Keratinocyte (primary cell): ENCODE measurements at regions not wholly inside any gene's neighbourhood (a gene's known extent, or its start where the extent isn't known, plus 50 kb on each side); places are given as distances from the start of the nearest gene placed in this dataset.

ENCODE experiments used
- DNase-seq: peaks from one replicate; pipeline ENCODE4 v3.0.0-alpha.2; 2011; ENCODE audit warnings: low read depth, missing footprints, low spot score
- FAIRE-seq: peaks from 2 replicates; lab custom pipeline; 2011; peaks lifted over from hg19 to GRCh38; lab: Jason Lieb, UNC
- H2AFZ ChIP-seq: 2 replicates; pipeline ENCODE4 v1.6.0; 2012; ENCODE audit warnings: low read length, control low read depth, inconsistent platforms; ENCODE audit not compliant: control insufficient read depth
- H3K27ac ChIP-seq: 2 replicates; pipeline ENCODE4 v1.5.1; 2011; ENCODE audit warnings: low read length; ENCODE audit not compliant: control insufficient read depth, insufficient read depth
- H3K27me3 ChIP-seq: 3 replicates; pipeline ENCODE4 v1.6.0; 2011; ENCODE audit warnings: low read length; ENCODE audit not compliant: control insufficient read depth, insufficient read depth; ENCODE audit errors: extremely low read depth
- H3K36me3 ChIP-seq, 2 experiments: 2 replicates in 1 of 2; 3 replicates in 1 of 2; pipeline ENCODE4 v1.5.1; 2011; ENCODE audit warnings: low read length in 2 of 2, mild to moderate bottlenecking in 1 of 2; ENCODE audit not compliant: control insufficient read depth in 2 of 2, insufficient read depth in 2 of 2; ENCODE audit errors: extremely low read depth in 1 of 2
- H3K4me1 ChIP-seq: 3 replicates; pipeline ENCODE4 v1.5.1; 2011; ENCODE audit warnings: low read length; ENCODE audit not compliant: control insufficient read depth, insufficient read depth; ENCODE audit errors: extremely low read depth
- H3K4me2 ChIP-seq: 3 replicates; pipeline ENCODE4 v1.6.0; 2011; ENCODE audit warnings: low read depth, low read length; ENCODE audit not compliant: control insufficient read depth, insufficient read depth; ENCODE audit errors: extremely low read depth
- H3K4me3 ChIP-seq, 3 experiments: fragments of 200-600 bp in 1 of 3; sonication (generic) in 1 of 3; 2 replicates in 2 of 3; 3 replicates in 1 of 3; pipeline ENCODE4 v1.5.1; 2011 to 2016; ENCODE audit warnings: low read length in 3 of 3, mild to moderate bottlenecking in 3 of 3, control low read depth in 2 of 3, inconsistent platforms in 1 of 3, low read depth in 1 of 3, mixed read lengths in 1 of 3, mixed run types in 1 of 3, moderate library complexity in 1 of 3; ENCODE audit not compliant: control insufficient read depth in 2 of 3, insufficient read depth in 2 of 3; ENCODE audit errors: extremely low read depth in 1 of 3
- H3K79me2 ChIP-seq: 2 replicates; pipeline ENCODE4 v1.6.0; 2012; ENCODE audit warnings: low read length; ENCODE audit not compliant: control insufficient read depth, insufficient read depth
- H3K9ac ChIP-seq: 3 replicates; pipeline ENCODE4 v1.6.0; 2011; ENCODE audit warnings: low read length; ENCODE audit not compliant: control insufficient read depth, insufficient read depth; ENCODE audit errors: extremely low read depth
- H3K9me1 ChIP-seq: 3 replicates; pipeline ENCODE4 v1.6.0; 2011; ENCODE audit warnings: low read length; ENCODE audit not compliant: control insufficient read depth, insufficient read depth; ENCODE audit errors: extremely low read depth
- H3K9me3 ChIP-seq: 2 replicates; pipeline ENCODE4 v1.5.1; 2012; ENCODE audit warnings: low read depth, low read length; ENCODE audit not compliant: control insufficient read depth
- H4K20me1 ChIP-seq: 3 replicates; pipeline ENCODE4 v1.6.0; 2011; ENCODE audit warnings: low read length; ENCODE audit not compliant: control insufficient read depth, insufficient read depth; ENCODE audit errors: extremely low read depth
- EZH2 ChIP-seq: IDR thresholded peaks from one replicate; pipeline ENCODE4 v1.6.1; 2012; ENCODE audit warnings: inconsistent platforms, mild to moderate bottlenecking, low read length, moderate library complexity
- dilution Hi-C: fragments of 300-500 bp; cut with MboI; formaldehyde crosslinking; loops from one replicate; pipeline ENCODE4 v1.7.0; 2020; ENCODE audit warnings: low sequenced_read_pairs; ENCODE audit not compliant: extremely low pct_ligation_motif_present
- TF ChIP-seq, protein P1 (sequence below), 3 experiments: IDR thresholded peaks in 1 of 3; conservative IDR thresholded peaks in 1 of 3; optimal IDR thresholded peaks in 1 of 3; 2 replicates in 2 of 3; 3 replicates in 1 of 3; pipeline versions ENCODE3 to v1.5.1; 2011; ENCODE audit warnings: low read length in 3 of 3, mild to moderate bottlenecking in 3 of 3, moderate library complexity in 2 of 3, control low read depth in 1 of 3, inconsistent platforms in 1 of 3; ENCODE audit not compliant: insufficient read depth in 2 of 3; ENCODE audit errors: extremely low read depth in 1 of 3

DNA sequence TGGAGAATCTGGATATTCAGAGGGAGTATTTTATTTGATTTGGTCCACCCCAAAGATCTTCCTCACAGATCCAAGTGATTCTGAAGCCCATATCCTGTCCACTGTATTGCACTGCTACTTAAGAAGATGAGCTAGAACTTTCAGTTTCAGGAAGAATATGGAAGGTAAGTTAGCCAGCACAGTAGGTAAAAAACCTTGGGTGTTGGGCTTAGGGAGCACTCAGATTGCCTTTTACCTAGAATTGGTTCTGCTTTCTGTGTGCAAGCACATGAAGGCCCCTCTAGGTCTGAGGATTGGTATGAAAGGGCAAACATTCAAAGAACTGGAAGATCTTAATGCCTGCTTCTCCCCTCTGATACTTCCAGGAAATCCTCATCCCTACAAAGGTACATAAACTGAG, 146.7 kb upstream of the COL1A2 start:
- no peak for DNase-seq
- no peaks in the 10 kb centered on the region for H3K4me1 ChIP-seq
- H3K27ac ChIP-seq: no peak overlapping the region
- H3K27me3 ChIP-seq: peaks cover 3% of the 10 kb centered on the region
- H3K9me3 ChIP-seq: no peaks in the 10 kb centered on the region
- H3K9ac ChIP-seq: no peak overlapping the region
- H3K4me2 ChIP-seq: no peak overlapping the region
- H3K4me3 ChIP-seq: no peak overlapping the region
- no peak for TF ChIP-seq EZH2
- TF ChIP-seq, protein P1, sequence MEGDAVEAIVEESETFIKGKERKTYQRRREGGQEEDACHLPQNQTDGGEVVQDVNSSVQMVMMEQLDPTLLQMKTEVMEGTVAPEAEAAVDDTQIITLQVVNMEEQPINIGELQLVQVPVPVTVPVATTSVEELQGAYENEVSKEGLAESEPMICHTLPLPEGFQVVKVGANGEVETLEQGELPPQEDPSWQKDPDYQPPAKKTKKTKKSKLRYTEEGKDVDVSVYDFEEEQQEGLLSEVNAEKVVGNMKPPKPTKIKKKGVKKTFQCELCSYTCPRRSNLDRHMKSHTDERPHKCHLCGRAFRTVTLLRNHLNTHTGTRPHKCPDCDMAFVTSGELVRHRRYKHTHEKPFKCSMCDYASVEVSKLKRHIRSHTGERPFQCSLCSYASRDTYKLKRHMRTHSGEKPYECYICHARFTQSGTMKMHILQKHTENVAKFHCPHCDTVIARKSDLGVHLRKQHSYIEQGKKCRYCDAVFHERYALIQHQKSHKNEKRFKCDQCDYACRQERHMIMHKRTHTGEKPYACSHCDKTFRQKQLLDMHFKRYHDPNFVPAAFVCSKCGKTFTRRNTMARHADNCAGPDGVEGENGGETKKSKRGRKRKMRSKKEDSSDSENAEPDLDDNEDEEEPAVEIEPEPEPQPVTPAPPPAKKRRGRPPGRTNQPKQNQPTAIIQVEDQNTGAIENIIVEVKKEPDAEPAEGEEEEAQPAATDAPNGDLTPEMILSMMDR (optimal IDR thresholded peaks at IDR 0.05 in 1 of 3, IDR thresholded peaks at IDR 0.05 in 1 of 3, conservative IDR thresholded peaks at IDR 0.05 in 1 of 3; ENCODE audit: extremely low read depth in 1 of 3, insufficient read depth in 2 of 3, low read length in 3 of 3): no peak
- no peak for FAIRE-seq
- H2AFZ ChIP-seq: no peak overlapping the region
- no peaks in the 10 kb centered on the region for H3K79me2 ChIP-seq
- no peaks in the 10 kb centered on the region for H3K36me3 ChIP-seq
- dilution Hi-C loops: no loop called here
- H3K9me1 ChIP-seq: no peaks in the 10 kb centered on the region
- H4K20me1 ChIP-seq: no peaks in the 10 kb centered on the region

GRCh38 chr7:94249631-94250030, 145.1 kb upstream of the COL1A2 start:
- no peaks in the 10 kb centered on the region for H3K4me1 ChIP-seq
- no peak overlapping the region for H3K27ac ChIP-seq
- no peaks in the 10 kb centered on the region for H3K79me2 ChIP-seq
- H2AFZ ChIP-seq: no peak overlapping the region
- no peaks in the 10 kb centered on the region for H3K9me3 ChIP-seq
- dilution Hi-C loops: no loop called here
- H3K9ac ChIP-seq: no peak overlapping the region
- no peaks in the 10 kb centered on the region for H4K20me1 ChIP-seq
- no peaks in the 10 kb centered on the region for H3K9me1 ChIP-seq
- H3K36me3 ChIP-seq: no peaks in the 10 kb centered on the region
- FAIRE-seq (no peak), DNase-seq (no peak)
- no peak overlapping the region for H3K4me2 ChIP-seq
- peaks cover 3% of the 10 kb centered on the region for H3K27me3 ChIP-seq
- TF ChIP-seq, protein P1 (optimal IDR thresholded peaks at IDR 0.05 in 1 of 3, IDR thresholded peaks at IDR 0.05 in 1 of 3, conservative IDR thresholded peaks at IDR 0.05 in 1 of 3; ENCODE audit: extremely low read depth in 1 of 3, insufficient read depth in 2 of 3, low read length in 3 of 3): no peak
- no peak for TF ChIP-seq EZH2
- no peak overlapping the region for H3K4me3 ChIP-seq
